Ishikawa (cell line): ENCODE measurements at regions not wholly inside any gene's neighbourhood (a gene's known extent, or its start where the extent isn't known, plus 50 kb on each side); places are given as distances from the start of the nearest gene placed in this dataset.

Experiments used
- CEBPB ChIP-seq: IDR thresholded peaks from 2 replicates; pipeline ENCODE4 v1.6.1; 2012
- CREB1 ChIP-seq: IDR thresholded peaks from 2 replicates; pipeline ENCODE4 v1.6.1; 2012; ENCODE audit warnings: low read depth
- EGR1 ChIP-seq: IDR thresholded peaks from 2 replicates; pipeline ENCODE4 v1.6.1; 2012
- EP300 ChIP-seq: IDR thresholded peaks from 2 replicates; pipeline ENCODE4 v1.6.1; 2012; ENCODE audit warnings: borderline replicate concordance
- FOXM1 ChIP-seq: IDR thresholded peaks from 2 replicates; pipeline ENCODE4 v1.6.1; 2012; ENCODE audit warnings: low read depth, borderline replicate concordance
- NFIC ChIP-seq: IDR thresholded peaks from 2 replicates; pipeline ENCODE4 v1.6.1; 2012
- RAD21 ChIP-seq: IDR thresholded peaks from 2 replicates; pipeline ENCODE4 v1.6.1; 2012; ENCODE audit warnings: low read depth
- TAF1 ChIP-seq: IDR thresholded peaks from 2 replicates; pipeline ENCODE4 v1.6.1; 2012; ENCODE audit warnings: low read depth, mild to moderate bottlenecking
- TCF12 ChIP-seq: IDR thresholded peaks from 2 replicates; pipeline ENCODE4 v1.6.1; 2012; ENCODE audit warnings: low read depth
- TEAD4 ChIP-seq: IDR thresholded peaks from 2 replicates; pipeline ENCODE4 v1.6.1; 2012
- USF1 ChIP-seq: IDR thresholded peaks from 2 replicates; pipeline ENCODE4 v1.6.1; 2012
- YY1 ChIP-seq: IDR thresholded peaks from 2 replicates; pipeline ENCODE4 v1.6.1; 2012; ENCODE audit warnings: low read depth
- ZBTB7A ChIP-seq: IDR thresholded peaks from 2 replicates; pipeline ENCODE4 v1.6.1; 2012; ENCODE audit warnings: low read depth
- TF ChIP-seq, protein P1 (sequence below): IDR thresholded peaks from 2 replicates; pipeline ENCODE4 v1.6.1; 2012; ENCODE audit warnings: low read depth, mild to moderate bottlenecking
- TF ChIP-seq, protein P2 (sequence below): IDR thresholded peaks from 2 replicates; pipeline ENCODE4 v1.6.1; 2012

GRCh38 chr20:20989081-20989480 is 117.1 kb downstream of the LINC00237 start:
- no peak for TF ChIP-seq TEAD4
- no peak for TF ChIP-seq EGR1
- TF ChIP-seq, protein P1, sequence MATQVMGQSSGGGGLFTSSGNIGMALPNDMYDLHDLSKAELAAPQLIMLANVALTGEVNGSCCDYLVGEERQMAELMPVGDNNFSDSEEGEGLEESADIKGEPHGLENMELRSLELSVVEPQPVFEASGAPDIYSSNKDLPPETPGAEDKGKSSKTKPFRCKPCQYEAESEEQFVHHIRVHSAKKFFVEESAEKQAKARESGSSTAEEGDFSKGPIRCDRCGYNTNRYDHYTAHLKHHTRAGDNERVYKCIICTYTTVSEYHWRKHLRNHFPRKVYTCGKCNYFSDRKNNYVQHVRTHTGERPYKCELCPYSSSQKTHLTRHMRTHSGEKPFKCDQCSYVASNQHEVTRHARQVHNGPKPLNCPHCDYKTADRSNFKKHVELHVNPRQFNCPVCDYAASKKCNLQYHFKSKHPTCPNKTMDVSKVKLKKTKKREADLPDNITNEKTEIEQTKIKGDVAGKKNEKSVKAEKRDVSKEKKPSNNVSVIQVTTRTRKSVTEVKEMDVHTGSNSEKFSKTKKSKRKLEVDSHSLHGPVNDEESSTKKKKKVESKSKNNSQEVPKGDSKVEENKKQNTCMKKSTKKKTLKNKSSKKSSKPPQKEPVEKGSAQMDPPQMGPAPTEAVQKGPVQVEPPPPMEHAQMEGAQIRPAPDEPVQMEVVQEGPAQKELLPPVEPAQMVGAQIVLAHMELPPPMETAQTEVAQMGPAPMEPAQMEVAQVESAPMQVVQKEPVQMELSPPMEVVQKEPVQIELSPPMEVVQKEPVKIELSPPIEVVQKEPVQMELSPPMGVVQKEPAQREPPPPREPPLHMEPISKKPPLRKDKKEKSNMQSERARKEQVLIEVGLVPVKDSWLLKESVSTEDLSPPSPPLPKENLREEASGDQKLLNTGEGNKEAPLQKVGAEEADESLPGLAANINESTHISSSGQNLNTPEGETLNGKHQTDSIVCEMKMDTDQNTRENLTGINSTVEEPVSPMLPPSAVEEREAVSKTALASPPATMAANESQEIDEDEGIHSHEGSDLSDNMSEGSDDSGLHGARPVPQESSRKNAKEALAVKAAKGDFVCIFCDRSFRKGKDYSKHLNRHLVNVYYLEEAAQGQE: no peak
- TF ChIP-seq YY1: no peak
- no peak for TF ChIP-seq ZBTB7A
- no peak for TF ChIP-seq RAD21
- TF ChIP-seq CEBPB: no peak
- TF ChIP-seq TCF12: no peak
- TF ChIP-seq, protein P2, sequence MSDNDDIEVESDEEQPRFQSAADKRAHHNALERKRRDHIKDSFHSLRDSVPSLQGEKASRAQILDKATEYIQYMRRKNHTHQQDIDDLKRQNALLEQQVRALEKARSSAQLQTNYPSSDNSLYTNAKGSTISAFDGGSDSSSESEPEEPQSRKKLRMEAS: no peak
- TF ChIP-seq FOXM1: no peak
- TF ChIP-seq CREB1: no peak
- no peak for TF ChIP-seq TAF1
- no peak for TF ChIP-seq USF1
- TF ChIP-seq EP300: no peak
- TF ChIP-seq NFIC: no peak

- TF ChIP-seq EP300: no peak
- no peak for TF ChIP-seq NFIC
- TF ChIP-seq, protein P2: no peak
- no peak for TF ChIP-seq TEAD4
- no peak for TF ChIP-seq FOXM1
- TF ChIP-seq CREB1: no peak
- no peak for TF ChIP-seq YY1
- no peak for TF ChIP-seq EGR1
- no peak for TF ChIP-seq ZBTB7A
- TF ChIP-seq, protein P1: no peak
- no peak for TF ChIP-seq RAD21
- no peak for TF ChIP-seq TCF12
- no peak for TF ChIP-seq TAF1
- no peak for TF ChIP-seq CEBPB
- no peak for TF ChIP-seq USF1
Measured at GRCh38 chr20:20979934-20980333, 126.2 kb downstream of the LINC00237 start.

DNA sequence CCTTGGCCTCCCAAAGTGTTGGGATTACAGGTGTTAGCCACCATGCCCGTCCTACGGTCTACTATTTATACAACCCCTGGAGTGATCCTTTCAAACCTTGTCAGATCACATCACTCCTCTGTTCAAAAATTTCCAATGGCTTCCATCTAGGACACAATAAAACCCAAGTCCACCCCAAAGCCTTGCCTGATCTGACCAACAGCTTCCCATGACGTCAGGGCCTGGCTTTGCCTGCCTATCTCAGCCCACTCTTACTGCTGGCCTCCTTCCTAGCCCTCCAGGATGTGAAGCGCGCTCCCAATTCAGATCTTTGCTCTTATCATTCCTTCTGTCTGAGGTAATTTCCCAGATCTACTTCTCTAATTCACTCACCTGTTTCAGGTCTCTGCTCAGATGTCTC is 128.4 kb downstream of the LINC00237 start:
- TF ChIP-seq TEAD4: no peak
- TF ChIP-seq CREB1: no peak
- TF ChIP-seq TAF1: no peak
- TF ChIP-seq FOXM1: no peak
- no peak for TF ChIP-seq TCF12
- no peak for TF ChIP-seq USF1
- TF ChIP-seq EGR1: no peak
- TF ChIP-seq, protein P2: no peak
- TF ChIP-seq, protein P1: no peak
- TF ChIP-seq RAD21: no peak
- TF ChIP-seq EP300: no peak

DNA sequence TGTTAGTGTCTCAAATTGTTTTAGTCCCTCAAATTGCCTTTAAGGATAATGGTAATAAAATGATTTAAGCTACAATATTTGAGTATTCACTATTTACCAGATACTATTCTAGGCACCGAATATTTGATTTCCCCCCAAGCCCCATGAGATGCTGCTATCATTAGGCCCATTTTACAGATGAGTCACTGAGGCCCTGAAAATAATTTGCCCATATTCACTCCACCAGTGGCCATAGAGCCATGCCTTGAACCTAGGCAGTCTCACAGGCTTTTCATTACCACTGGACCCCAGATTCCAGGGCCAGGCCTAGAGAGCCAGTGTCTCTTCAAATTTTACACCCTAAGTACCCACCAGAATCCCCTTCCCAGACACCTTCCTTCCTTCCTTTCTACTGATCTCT is 133.7 kb downstream of the LINC00237 start:
- TF ChIP-seq RAD21: no peak
- no peak for TF ChIP-seq EP300
- no peak for TF ChIP-seq TEAD4
- no peak for TF ChIP-seq NFIC
